GM12878 (cell line): ENCODE measurements at regions not wholly inside any gene's neighbourhood (a gene's known extent, or its start where the extent isn't known, plus 50 kb on each side); places are given as distances from the start of the nearest gene placed in this dataset.

Source experiments
- ATAC-seq: fragments of 200-7000 bp; cut with Tn5 transposase; 3 replicates; pipeline ENCODE4 v1.9.1; 2020; ENCODE audit warnings: mild to moderate bottlenecking, moderate library complexity
- BruUV-seq: library from RNA; stranded (reverse); fragments of 400-500 nt; replicated peaks from 2 replicates; lab custom pipeline; 2021; lab: Mats Ljungman, UMichigan
- CTCF ChIA-PET: fragments of 300-600 bp; sonication (Branson Sonifier 250); formaldehyde crosslinking; extraction: SDS; loops from one replicate; lab custom pipeline; 2021; ENCODE audit warnings: inconsistent platforms; lab: Yijun Ruan, JAX
- POLR2A ChIA-PET: fragments of 350-600 bp; formaldehyde crosslinking; extraction: SDS; loops from one replicate; lab custom pipeline; 2021; ENCODE audit warnings: inconsistent platforms; lab: Charles Lee
- RAD21 ChIA-PET: fragments of 300-600 bp; sonication (Branson Sonifier 250); formaldehyde crosslinking; loops from one replicate; lab custom pipeline; 2023; ENCODE audit warnings: antibody characterized with exemption; ENCODE audit not compliant: unreplicated experiment; lab: Charles Lee
- SMC1A ChIA-PET: fragments of 300-600 bp; sonication (Branson Sonifier 250); formaldehyde crosslinking; loops from one replicate; lab custom pipeline; 2023; ENCODE audit not compliant: unreplicated experiment, uncharacterized antibody; lab: Charles Lee
- DNase-seq: peaks from one replicate; pipeline ENCODE4 v3.0.0-alpha.2; 2011; ENCODE audit warnings: low read depth, low spot score
- FAIRE-seq: peaks from 3 replicates; lab custom pipeline; 2011; peaks lifted over from hg19 to GRCh38; lab: Jason Lieb, UNC
- H2AFZ ChIP-seq: 2 replicates; pipeline ENCODE4 v1.6.0; 2011; ENCODE audit warnings: low read depth, low read length, control low read depth; ENCODE audit not compliant: control insufficient read depth
- H3K27ac ChIP-seq: 2 replicates; pipeline ENCODE4 v1.5.1; 2011; ENCODE audit warnings: control low read depth; ENCODE audit not compliant: control insufficient read depth, insufficient read depth
- H3K27me3 ChIP-seq, 2 experiments: replicated peaks in 1 of 2; 2 replicates each; pipeline versions ENCODE4 v1.6.0 to v1.6.1; 2011; ENCODE audit warnings: low read length in 1 of 2; ENCODE audit not compliant: control insufficient read depth in 2 of 2, insufficient read depth in 2 of 2
- H3K36me3 ChIP-seq, 2 experiments: 2 replicates each; pipeline ENCODE4 v1.5.1; 2011; ENCODE audit warnings: low read length in 1 of 2; ENCODE audit not compliant: control insufficient read depth in 2 of 2, insufficient read depth in 2 of 2
- H3K4me1 ChIP-seq: 2 replicates; pipeline ENCODE4 v1.6.1; 2011; ENCODE audit warnings: mild to moderate bottlenecking, low read length, moderate library complexity, mixed read lengths; ENCODE audit not compliant: control insufficient read depth, insufficient read depth
- H3K4me2 ChIP-seq: 2 replicates; pipeline ENCODE4 v1.6.0; 2011; ENCODE audit warnings: control low read depth; ENCODE audit not compliant: control insufficient read depth, insufficient read depth
- H3K4me3 ChIP-seq: fragments of 200-600 bp; sonication (generic); 2 replicates; pipeline ENCODE4 v1.5.1; 2016
- H3K79me2 ChIP-seq: 2 replicates; pipeline ENCODE4 v1.6.0; 2011; ENCODE audit warnings: low read length; ENCODE audit not compliant: control insufficient read depth, insufficient read depth
- H3K9ac ChIP-seq: 2 replicates; pipeline ENCODE4 v1.8.0; 2011; ENCODE audit warnings: low read length, control low read depth, mixed read lengths; ENCODE audit not compliant: control insufficient read depth, insufficient read depth
- H3K9me3 ChIP-seq: replicated peaks from 3 replicates; pipeline ENCODE4 v1.5.1; 2011; ENCODE audit warnings: mild to moderate bottlenecking, low read length; ENCODE audit not compliant: control insufficient read depth, insufficient read depth
- H4K20me1 ChIP-seq: 2 replicates; pipeline ENCODE4 v1.6.0; 2011; ENCODE audit not compliant: control insufficient read depth, insufficient read depth
- ASH2L ChIP-seq: fragments of 300-600, 200-600 bp; sonication (generic); IDR thresholded peaks from 2 replicates; pipeline ENCODE4 v1.6.1; 2017; ENCODE audit warnings: low read depth, mild to moderate bottlenecking, borderline replicate concordance
- CREM ChIP-seq: IDR thresholded peaks from 2 replicates; pipeline ENCODE4 v1.6.1; 2014; ENCODE audit warnings: antibody characterized with exemption, low read depth
- E2F8 ChIP-seq: fragments of 450-650 bp; IDR thresholded peaks from 2 replicates; pipeline ENCODE4 v1.6.1; 2018; ENCODE audit warnings: mild to moderate bottlenecking, low read depth, moderate library complexity; ENCODE audit not compliant: partially characterized antibody
- IKZF2 ChIP-seq, 2 experiments: fragments of 450-650 bp; IDR thresholded peaks; 2 replicates each; pipeline ENCODE4 v1.6.1; 2017; ENCODE audit warnings: mild to moderate bottlenecking in 2 of 2, moderate library complexity in 2 of 2
- IRF5 ChIP-seq: fragments of 450-650 bp; IDR thresholded peaks from 2 replicates; pipeline ENCODE4 v1.6.1; 2017; ENCODE audit warnings: borderline replicate concordance
- NFXL1 ChIP-seq: fragments of 450-650 bp; IDR thresholded peaks from 2 replicates; pipeline ENCODE4 v1.6.1; 2017; ENCODE audit warnings: antibody characterized with exemption, mild to moderate bottlenecking, borderline replicate concordance
- POLR2AphosphoS2 ChIP-seq: IDR thresholded peaks from 2 replicates; pipeline ENCODE4 v1.6.1; 2011; ENCODE audit warnings: low read depth, mild to moderate bottlenecking, low read length, improper control_type of control experiment, moderate library complexity
- RBBP5 ChIP-seq: fragments of 200-600 bp; sonication (generic); conservative IDR thresholded peaks from 2 replicates; pipeline ENCODE4 v1.6.1; 2016
- RUNX3 ChIP-seq: IDR thresholded peaks from 2 replicates; pipeline ENCODE4 v1.6.1; 2012; ENCODE audit warnings: low read length, inconsistent platforms
- SKIL ChIP-seq: fragments of 450-650 bp; IDR thresholded peaks from 2 replicates; pipeline ENCODE4 v1.6.1; 2017; ENCODE audit warnings: mild to moderate bottlenecking, low read depth, inconsistent platforms; ENCODE audit not compliant: poor library complexity, severe bottlenecking
- SREBF1 ChIP-seq: IDR thresholded peaks from 2 replicates; pipeline ENCODE4 v1.6.1; 2012; ENCODE audit warnings: mild to moderate bottlenecking, low read length
- SREBF2 ChIP-seq: IDR thresholded peaks from 2 replicates; pipeline ENCODE4 v1.6.1; 2012; ENCODE audit warnings: mild to moderate bottlenecking, low read length
- TBL1XR1 ChIP-seq: IDR thresholded peaks from 2 replicates; pipeline ENCODE4 v1.6.1; 2012; ENCODE audit warnings: low read depth, low read length, improper control_type of control experiment
- WGBS: methylation state at CpG from one replicate; pipeline ENCODE4 v1.1.6; 2016; ENCODE audit warnings: low lambda C conversion rate; ENCODE audit not compliant: insufficient replicate concordance, insufficient coverage; ENCODE audit errors: missing lambda C conversion rate; 5-methylcytosine and 5-hydroxymethylcytosine counted together
- in situ Hi-C: fragments of 300-500 bp; cut with MboI; formaldehyde crosslinking; loops from 9 replicates; pipeline ENCODE4 v1.14.3; 2018; ENCODE audit warnings: mixed read lengths
- intact Hi-C: fragments of 100-400 bp; cut with micrococcal nuclease; formaldehyde crosslinking; loops from one replicate; pipeline ENCODE4 v1.14.2; 2022; ENCODE audit not compliant: unreplicated experiment

GRCh38 chr4:67286724-67287123 is 258.6 kb downstream of the CENPC start:
- FAIRE-seq = no peak
- Histone ChIP-seq H3K9ac (no peak overlapping the region), H3K27me3 (no peaks in the 10 kb centered on the region), H3K4me1 (no peaks in the 10 kb centered on the region), H4K20me1 (no peaks in the 10 kb centered on the region), H2AFZ (no peak overlapping the region), H3K79me2 (no peaks in the 10 kb centered on the region)
- CTCF ChIA-PET = no interaction called here
- DNase-seq = no peak
- RAD21 ChIA-PET = no interaction called here
- no peak for TF ChIP-seq TBL1XR1
- no peak for TF ChIP-seq POLR2AphosphoS2
- no peak for TF ChIP-seq SKIL
- TF ChIP-seq IKZF2 (IDR thresholded peaks at IDR 0.05) = no peak
- no peak for TF ChIP-seq NFXL1
- no peak for TF ChIP-seq ASH2L
- TF ChIP-seq, all 136 proteins: peak for 0
- BruUV-seq = no TSS peak
- no peak overlapping the region for H3K4me2 ChIP-seq
- ATAC-seq = no peak
- no peaks in the 10 kb centered on the region for H3K9me3 ChIP-seq
- ChIA-PET POLR2A (no interaction called here), SMC1A (no interaction called here)
- in situ Hi-C loops (no loop called here), intact Hi-C loops (no loop called here)
- no peak overlapping the region for H3K27ac ChIP-seq
- no peaks in the 10 kb centered on the region for H3K36me3 ChIP-seq
- H3K4me3 ChIP-seq = no peak overlapping the region
- WGBS = 49% methylated on average over 17 of the region's 17 CpGs

- FAIRE-seq (no peak), ATAC-seq (no peak), DNase-seq (no peak)
- H3K9ac ChIP-seq = no peak overlapping the region
- no peak overlapping the region for H3K27ac ChIP-seq
- no peak overlapping the region for H2AFZ ChIP-seq
- no peaks in the 10 kb centered on the region for H3K9me3 ChIP-seq
- ChIA-PET RAD21 (no interaction called here), CTCF (interaction anchor here (1.1 kb wide), 1 partner anchor 190 kb away, joined by 3 read pairs; no protein-coding TSS in a partner anchor), POLR2A (no interaction called here), SMC1A (no interaction called here)
- 29% methylated on average over 13 of the region's 13 CpGs for WGBS
- intact Hi-C loops = no loop called here
- no TSS peak for BruUV-seq
- H3K4me1 ChIP-seq = no peaks in the 10 kb centered on the region
- no peak overlapping the region for H3K4me3 ChIP-seq
- H3K79me2 ChIP-seq = no peaks in the 10 kb centered on the region
- no peaks in the 10 kb centered on the region for H3K27me3 ChIP-seq
- H3K4me2 ChIP-seq = no peak overlapping the region
- H4K20me1 ChIP-seq = no peaks in the 10 kb centered on the region
- no peaks in the 10 kb centered on the region for H3K36me3 ChIP-seq
- in situ Hi-C loops = no loop called here
- TF ChIP-seq CREM (no peak), RBBP5 (no peak), SREBF2 (no peak), TBL1XR1 (no peak), SREBF1 (no peak), IRF5 (no peak), E2F8 (no peak), RUNX3 (no peak)
Observed at GRCh38 chr4:67282749-67283148, 262.6 kb downstream of the CENPC start.
